ENCODE measurements at regions not wholly inside any gene's neighbourhood (a gene's known extent, or its start where the extent isn't known, plus 50 kb on each side); places are given as distances from the start of the nearest gene placed in this dataset.
"Not testable (repeated sequence)": the region's sequence is repeated elsewhere in the genome, so short reads cannot be mapped to it uniquely, and the experiment has no call there.

- no peak for DNase-seq
- TF ChIP-seq CTCF (IDR thresholded peaks at IDR 0.05) (no peak), POLR2A (IDR thresholded peaks at IDR 0.05) (no peak)
- Histone ChIP-seq H3K4me3 (no peak overlapping the region), H3K36me3 (no peaks in the 10 kb centered on the region), H3K27me3 (no peaks in the 10 kb centered on the region), H3K4me1 (no peaks in the 10 kb centered on the region), H3K9me3 (no peaks in the 10 kb centered on the region), H3K27ac (no peak overlapping the region)
These were observed 134.6 kb upstream of the RCN1 start for GRCh38 chr11:31956310-31956709.

- TF ChIP-seq CTCF (IDR thresholded peaks at IDR 0.05) (no peak), POLR2A (IDR thresholded peaks at IDR 0.05) (no peak)
- Histone ChIP-seq H3K27ac (no peak overlapping the region), H3K27me3 (no peaks in the 10 kb centered on the region), H3K36me3 (no peaks in the 10 kb centered on the region), H3K4me1 (no peaks in the 10 kb centered on the region), H3K4me3 (no peak overlapping the region), H3K9me3 (no peaks in the 10 kb centered on the region)
- DNase-seq: no peak
These were observed 135.0 kb upstream of the RCN1 start for GRCh38 chr11:31955838-31956237.

DNA sequence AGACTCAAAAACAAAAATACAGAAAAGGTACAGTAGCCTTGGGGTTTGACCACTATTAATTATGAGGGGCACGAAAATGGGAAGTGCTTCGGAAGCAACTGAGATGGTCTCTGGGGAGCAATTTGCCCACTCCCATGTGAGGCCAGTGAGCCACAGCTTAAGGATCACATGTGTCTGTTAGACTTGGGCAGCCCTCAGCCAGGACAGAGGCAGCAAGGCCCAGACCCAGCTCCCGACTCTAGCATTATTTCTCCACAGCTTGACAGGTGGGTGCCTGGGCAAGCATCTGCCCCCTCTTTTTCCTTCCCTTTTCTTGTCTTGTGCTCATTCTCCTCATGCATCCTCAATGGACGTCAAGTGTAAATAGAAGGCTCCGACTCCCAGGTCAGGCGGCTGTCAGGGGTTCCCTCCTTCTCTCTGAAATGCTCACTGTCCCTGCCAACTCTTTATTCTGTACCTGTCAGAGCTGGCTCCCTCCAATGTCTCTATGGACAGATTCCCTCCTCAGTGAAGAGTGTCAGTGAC lies 137.0 kb upstream of the RCN1 start:
- Histone ChIP-seq H3K4me1 (no peaks in the 10 kb centered on the region), H3K27me3 (no peaks in the 10 kb centered on the region), H3K9me3 (no peaks in the 10 kb centered on the region), H3K36me3 (no peaks in the 10 kb centered on the region), H3K27ac (no peak overlapping the region), H3K4me3 (no peak overlapping the region)
- DNase-seq: no peak
- TF ChIP-seq POLR2A (IDR thresholded peaks at IDR 0.05) (no peak), CTCF (IDR thresholded peaks at IDR 0.05) (no peak)

GRCh38 chr11:31949733-31950200 lies 138.6 kb upstream of the PAX6 start:
- not testable (repeated sequence) for H3K4me3 ChIP-seq, DNase-seq, H3K36me3 ChIP-seq, H3K9me3 ChIP-seq, H3K4me1 ChIP-seq, H3K27ac ChIP-seq, H3K27me3 ChIP-seq

DNA sequence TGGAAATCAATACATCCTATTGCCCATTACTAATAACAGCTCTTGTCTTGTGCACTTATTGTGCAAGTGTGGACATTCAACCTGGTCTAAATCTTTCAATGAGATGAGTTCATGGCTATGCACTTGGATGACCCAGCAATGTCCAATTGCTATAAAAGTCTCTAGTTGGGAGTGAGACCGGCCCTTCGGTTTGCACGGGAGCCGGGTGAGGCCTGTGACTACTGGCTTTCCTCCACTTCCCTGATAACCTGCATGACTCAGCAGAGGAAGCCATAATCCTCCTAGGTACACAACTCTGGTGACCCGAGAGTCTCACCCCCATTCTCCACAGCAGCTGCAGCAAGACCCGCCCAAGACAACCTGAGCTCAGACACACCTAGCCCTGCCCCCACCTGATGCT lies 135.9 kb upstream of the PAX6 start:
- TF ChIP-seq POLR2A (IDR thresholded peaks at IDR 0.05) (no peak), CTCF (IDR thresholded peaks at IDR 0.05) (no peak)
- no peaks in the 10 kb centered on the region for H3K9me3 ChIP-seq
- no peaks in the 10 kb centered on the region for H3K27me3 ChIP-seq
- no peaks in the 10 kb centered on the region for H3K4me1 ChIP-seq
- no peak overlapping the region for H3K27ac ChIP-seq
- no peak for DNase-seq
- H3K36me3 ChIP-seq: no peaks in the 10 kb centered on the region
- H3K4me3 ChIP-seq: no peak overlapping the region

DNA sequence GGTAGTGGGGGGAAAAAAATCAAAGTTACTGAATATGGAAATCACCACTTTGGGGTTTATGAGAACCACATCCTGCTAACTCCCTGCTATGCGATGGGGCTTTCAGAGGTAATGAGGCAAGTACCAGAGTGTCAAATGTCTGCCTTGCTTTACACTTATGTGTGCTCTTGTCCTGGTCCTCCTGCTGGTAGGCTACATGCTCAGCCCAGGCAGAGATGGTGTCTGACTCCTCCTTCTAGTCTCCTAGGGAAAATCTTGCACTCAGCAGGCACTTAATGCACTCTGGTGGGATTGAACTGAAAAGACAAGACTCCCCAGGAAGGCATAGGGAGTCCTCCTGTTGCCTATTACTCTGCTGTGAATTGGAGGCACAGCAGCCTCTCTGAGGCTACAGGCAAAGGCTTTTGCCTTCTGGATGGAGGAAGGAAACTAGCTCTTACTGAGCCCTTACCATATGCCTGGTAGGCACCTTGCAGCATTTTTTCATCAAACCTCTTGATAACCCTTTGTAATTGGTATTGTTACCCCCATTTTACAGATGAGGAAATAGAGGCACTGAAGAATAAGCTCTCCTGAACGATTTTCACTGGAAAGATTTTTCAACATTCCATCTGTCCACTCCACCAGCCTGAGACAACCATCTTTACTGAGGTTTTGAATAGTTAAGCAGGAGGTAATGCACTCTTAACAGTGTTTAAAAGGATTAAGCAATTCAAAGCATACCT lies 132.1 kb upstream of the PAX6 start:
- H3K4me3 ChIP-seq: no peak overlapping the region

More for the DNA sequence above, 132.1 kb upstream of the PAX6 start:
- Histone ChIP-seq H3K4me1 (no peaks in the 10 kb centered on the region), H3K27me3 (no peaks in the 10 kb centered on the region), H3K27ac (no peak overlapping the region), H3K36me3 (no peaks in the 10 kb centered on the region), H3K9me3 (no peaks in the 10 kb centered on the region)
- TF ChIP-seq POLR2A (IDR thresholded peaks at IDR 0.05): no peak
- TF ChIP-seq CTCF (IDR thresholded peaks at IDR 0.05): no peak
- no peak for DNase-seq

Data from Peyer's patch (tissue), 4 donors.